BJ (cell line): ENCODE measurements at regions not wholly inside any gene's neighbourhood (a gene's known extent, or its start where the extent isn't known, plus 50 kb on each side); places are given as distances from the start of the nearest gene placed in this dataset.
"Not testable (repeated sequence)": the region's sequence is repeated elsewhere in the genome, so short reads cannot be mapped to it uniquely, and the experiment has no call there.

Experiments
- CTCF ChIA-PET: fragments of 350-600 bp; formaldehyde crosslinking; extraction: SDS; loops from one replicate; lab custom pipeline; 2021; ENCODE audit warnings: antibody characterized with exemption, inconsistent platforms; lab: Yijun Ruan, JAX
- POLR2A ChIA-PET: fragments of 300-600 bp; sonication (Branson Sonifier 250); formaldehyde crosslinking; extraction: SDS; loops from one replicate; lab custom pipeline; 2021; ENCODE audit warnings: antibody characterized with exemption; lab: Charles Lee
- DNase-seq: peaks from one replicate; pipeline ENCODE4 v3.0.0-alpha.2; 2011; ENCODE audit warnings: low read depth
- H3K27me3 ChIP-seq: 2 replicates; pipeline ENCODE4 v1.6.0; 2011; ENCODE audit warnings: low read length; ENCODE audit not compliant: control insufficient read depth, insufficient read depth
- H3K36me3 ChIP-seq: 2 replicates; pipeline ENCODE4 v1.5.1; 2011; ENCODE audit warnings: low read length; ENCODE audit not compliant: control insufficient read depth, insufficient read depth
- H3K4me3 ChIP-seq: 2 replicates; pipeline ENCODE4 v1.5.1; 2011; ENCODE audit warnings: low read depth, mild to moderate bottlenecking, control low read depth, low read length
- TF ChIP-seq, protein P1 (sequence below): IDR thresholded peaks from 2 replicates; pipeline ENCODE4 v1.5.1; 2011; ENCODE audit warnings: low read depth, mild to moderate bottlenecking, control low read depth, inconsistent platforms, low read length, moderate library complexity; ENCODE audit not compliant: insufficient read depth

DNA sequence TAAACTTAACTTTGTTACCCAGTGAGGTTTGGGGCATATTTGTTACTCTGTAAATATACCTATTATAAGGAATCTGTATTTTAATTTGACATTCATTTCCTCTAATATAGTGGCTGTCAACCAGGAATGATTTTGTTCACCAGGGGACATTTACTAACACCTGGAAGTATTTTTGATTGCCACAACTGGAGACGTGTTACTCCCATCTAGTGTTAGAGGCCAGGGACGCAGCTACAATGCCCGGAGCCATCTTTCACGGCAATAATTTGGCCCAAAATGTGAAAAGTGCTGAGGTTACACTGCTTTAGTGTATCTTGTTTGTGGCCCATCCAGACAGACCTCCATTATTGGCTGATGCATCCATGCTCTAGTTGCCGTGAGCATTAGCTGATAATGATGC is 881.3 kb upstream of the ATXN7L3B start:
- H3K27me3 ChIP-seq = no peaks in the 10 kb centered on the region
- H3K4me3 ChIP-seq = no peak overlapping the region
- no peaks in the 10 kb centered on the region for H3K36me3 ChIP-seq
- ChIA-PET POLR2A (no interaction called here), CTCF (no interaction called here)
- TF ChIP-seq, protein P1, sequence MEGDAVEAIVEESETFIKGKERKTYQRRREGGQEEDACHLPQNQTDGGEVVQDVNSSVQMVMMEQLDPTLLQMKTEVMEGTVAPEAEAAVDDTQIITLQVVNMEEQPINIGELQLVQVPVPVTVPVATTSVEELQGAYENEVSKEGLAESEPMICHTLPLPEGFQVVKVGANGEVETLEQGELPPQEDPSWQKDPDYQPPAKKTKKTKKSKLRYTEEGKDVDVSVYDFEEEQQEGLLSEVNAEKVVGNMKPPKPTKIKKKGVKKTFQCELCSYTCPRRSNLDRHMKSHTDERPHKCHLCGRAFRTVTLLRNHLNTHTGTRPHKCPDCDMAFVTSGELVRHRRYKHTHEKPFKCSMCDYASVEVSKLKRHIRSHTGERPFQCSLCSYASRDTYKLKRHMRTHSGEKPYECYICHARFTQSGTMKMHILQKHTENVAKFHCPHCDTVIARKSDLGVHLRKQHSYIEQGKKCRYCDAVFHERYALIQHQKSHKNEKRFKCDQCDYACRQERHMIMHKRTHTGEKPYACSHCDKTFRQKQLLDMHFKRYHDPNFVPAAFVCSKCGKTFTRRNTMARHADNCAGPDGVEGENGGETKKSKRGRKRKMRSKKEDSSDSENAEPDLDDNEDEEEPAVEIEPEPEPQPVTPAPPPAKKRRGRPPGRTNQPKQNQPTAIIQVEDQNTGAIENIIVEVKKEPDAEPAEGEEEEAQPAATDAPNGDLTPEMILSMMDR = no peak
- DNase-seq = no peak

DNA sequence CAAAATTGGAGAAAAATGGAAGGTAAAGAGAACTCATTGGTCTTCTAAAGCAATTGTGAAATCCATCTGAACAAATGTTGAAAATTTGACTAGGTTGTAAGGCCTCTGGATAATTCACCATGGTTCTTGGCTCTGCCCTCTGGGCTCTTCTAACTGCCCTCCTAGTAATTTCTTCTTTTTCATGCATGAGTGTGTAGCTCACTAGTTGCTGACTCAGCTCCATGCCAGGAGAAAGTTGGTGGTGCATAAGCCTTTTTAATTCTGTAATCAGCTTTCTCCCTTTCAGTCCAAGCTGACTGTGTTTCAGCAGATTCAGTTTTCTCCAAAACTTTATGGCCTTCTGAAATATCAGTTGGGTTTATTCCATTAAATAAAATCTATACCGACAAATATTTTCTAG is 877.8 kb upstream of the ATXN7L3B start:
- TF ChIP-seq, protein P1 = no peak
- H3K27me3 ChIP-seq = no peaks in the 10 kb centered on the region
- H3K4me3 ChIP-seq = no peak overlapping the region
- POLR2A ChIA-PET = no interaction called here
- CTCF ChIA-PET = no interaction called here
- H3K36me3 ChIP-seq = no peaks in the 10 kb centered on the region
- no peak for DNase-seq

DNA sequence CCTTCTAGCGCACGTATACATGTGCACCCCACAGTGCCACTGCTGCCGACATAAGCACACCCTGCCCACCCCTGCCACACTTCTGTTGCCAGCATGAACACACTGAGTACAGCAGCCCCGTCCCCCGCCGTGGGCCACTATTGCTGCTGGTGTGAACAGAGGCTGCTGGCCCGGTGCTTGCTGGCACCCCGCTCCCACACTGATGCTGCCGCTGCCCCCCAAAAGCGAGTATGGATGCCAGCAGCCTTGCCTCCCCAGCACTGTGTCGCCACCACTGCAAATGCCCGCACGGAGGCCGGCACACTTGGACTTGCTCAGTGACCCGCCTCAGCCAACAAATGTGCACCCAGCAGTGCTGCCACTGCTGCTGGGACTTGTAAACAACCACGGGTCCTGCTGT is 872.4 kb upstream of the ATXN7L3B start:
- ChIA-PET POLR2A (no interaction called here), CTCF (no interaction called here)
- TF ChIP-seq, protein P1 = no peak
- DNase-seq = no peak
- Histone ChIP-seq H3K4me3 (no peak overlapping the region), H3K27me3 (no peaks in the 10 kb centered on the region), H3K36me3 (no peaks in the 10 kb centered on the region)

DNA sequence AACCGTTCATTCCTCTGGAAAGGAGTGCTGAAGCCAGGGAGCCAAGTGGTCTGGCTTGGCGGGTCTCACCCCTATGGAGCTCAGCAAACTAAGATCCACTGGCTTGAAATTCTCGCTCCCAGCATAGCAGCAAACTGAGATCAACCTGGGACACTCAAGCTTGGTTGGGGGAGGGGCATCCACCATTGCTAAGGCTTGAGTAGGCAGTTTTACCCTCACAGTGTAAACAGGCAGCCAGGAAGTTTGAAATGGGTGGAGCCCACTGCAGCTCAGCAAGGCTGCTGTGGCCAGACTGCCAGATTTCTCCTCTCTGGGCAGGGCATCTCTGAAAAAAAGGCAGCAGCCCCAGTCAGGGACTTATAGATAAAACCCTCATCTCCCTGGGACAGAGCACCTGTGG is 866.1 kb upstream of the ATXN7L3B start:
- POLR2A ChIA-PET, H3K4me3 ChIP-seq, H3K36me3 ChIP-seq, CTCF ChIA-PET, H3K27me3 ChIP-seq, DNase-seq: not testable (repeated sequence)

DNA sequence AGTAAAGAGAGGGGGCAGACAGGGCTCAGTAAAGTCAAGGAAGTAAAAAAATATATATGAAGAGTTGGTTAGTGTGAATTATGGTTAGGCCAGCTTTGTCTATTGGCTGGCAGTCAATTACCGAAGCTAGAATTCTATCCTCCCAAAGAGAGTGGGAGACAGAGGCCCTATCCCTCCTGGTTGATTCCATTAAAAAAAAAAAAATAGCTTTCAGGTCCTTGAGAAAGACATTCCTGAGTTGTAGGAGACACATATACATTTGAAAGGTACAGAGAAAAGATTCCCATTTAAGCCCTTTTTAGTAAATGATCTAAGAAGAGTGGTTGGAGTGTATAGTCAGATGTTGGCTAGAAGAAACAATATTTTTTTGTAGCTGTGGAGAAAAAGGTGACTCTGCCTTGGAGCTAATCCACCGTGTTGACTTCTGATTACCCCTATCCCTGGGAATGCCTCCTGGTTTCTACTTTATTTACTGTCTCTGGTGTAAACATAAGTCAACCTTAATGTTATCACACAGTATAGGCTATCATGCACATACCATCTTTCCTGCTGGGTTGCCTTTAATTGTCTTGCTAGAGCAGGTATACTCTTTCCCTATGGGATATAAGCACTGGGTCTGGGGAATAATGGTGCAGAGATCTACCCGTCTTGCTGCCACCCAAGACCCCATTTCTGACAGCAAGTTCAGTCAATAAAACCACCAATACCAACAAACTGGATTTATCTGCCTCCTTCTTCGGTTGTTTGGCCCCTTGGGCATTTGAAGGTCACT is 859.9 kb upstream of the ATXN7L3B start:
- no peak for DNase-seq
- Histone ChIP-seq H3K4me3 (no peak overlapping the region), H3K27me3 (no peaks in the 10 kb centered on the region), H3K36me3 (no peaks in the 10 kb centered on the region)
- ChIA-PET POLR2A (no interaction called here), CTCF (no interaction called here)
- TF ChIP-seq, protein P1 = no peak

DNA sequence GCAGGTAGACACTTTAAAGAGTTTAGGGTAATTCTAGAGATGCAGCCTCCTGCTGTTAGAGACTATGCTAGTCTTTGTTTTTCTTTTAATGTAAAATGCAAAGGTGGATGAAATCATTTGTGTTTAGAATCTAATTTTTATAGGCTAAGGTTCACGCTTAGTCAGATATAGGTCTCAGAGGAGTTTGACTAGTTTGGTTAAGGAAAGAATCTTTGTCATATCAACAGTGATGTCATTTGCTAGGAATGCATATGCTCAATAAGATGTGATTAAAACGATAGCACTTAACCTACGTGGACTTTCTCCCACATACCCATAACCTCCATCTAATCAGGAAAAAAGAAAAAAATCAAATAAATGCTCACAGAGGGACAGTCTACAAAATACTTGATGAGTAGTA is 859.3 kb upstream of the ATXN7L3B start:
- DNase-seq = no peak
- CTCF ChIA-PET = no interaction called here
- Histone ChIP-seq H3K4me3 (no peak overlapping the region), H3K27me3 (no peaks in the 10 kb centered on the region), H3K36me3 (no peaks in the 10 kb centered on the region)
- POLR2A ChIA-PET = no interaction called here
- TF ChIP-seq, protein P1 = no peak
